WERI-Rb-1 (cell line): ENCODE measurements at regions not wholly inside any gene's neighbourhood (a gene's known extent, or its start where the extent isn't known, plus 50 kb on each side); places are given as distances from the start of the nearest gene placed in this dataset.

Experiments used
- DNase-seq: peaks from one replicate; pipeline ENCODE4 v3.0.0-alpha.2; 2020
- H3K27ac ChIP-seq: fragments of 250-450 bp; sonication (Bioruptor Pico); 2 replicates; pipeline ENCODE4 v1.5.1; 2020; ENCODE audit warnings: mild to moderate bottlenecking, moderate library complexity
- H3K27me3 ChIP-seq: fragments of 250-450 bp; sonication (Bioruptor Pico); 2 replicates; pipeline ENCODE4 v1.5.1; 2021; ENCODE audit warnings: mild to moderate bottlenecking, low read depth, moderate library complexity; ENCODE audit not compliant: insufficient read depth, severe bottlenecking
- H3K36me3 ChIP-seq: fragments of 250-450 bp; sonication (Bioruptor Pico); 2 replicates; pipeline ENCODE4 v1.5.1; 2020; ENCODE audit warnings: mild to moderate bottlenecking, moderate library complexity
- H3K4me3 ChIP-seq: 2 replicates; pipeline ENCODE4 v1.5.1; 2011; ENCODE audit warnings: low read depth, mild to moderate bottlenecking, control low read depth, low read length
- H3K9me3 ChIP-seq: fragments of 250-450 bp; sonication (Bioruptor Pico); 2 replicates; pipeline ENCODE4 v1.5.1; 2021; ENCODE audit warnings: mild to moderate bottlenecking, moderate library complexity; ENCODE audit not compliant: severe bottlenecking
- TF ChIP-seq, protein P1 (sequence below): IDR thresholded peaks from 2 replicates; pipeline ENCODE4 v1.5.1; 2011; ENCODE audit warnings: low read depth, mild to moderate bottlenecking, control low read depth, inconsistent platforms, low read length

DNA sequence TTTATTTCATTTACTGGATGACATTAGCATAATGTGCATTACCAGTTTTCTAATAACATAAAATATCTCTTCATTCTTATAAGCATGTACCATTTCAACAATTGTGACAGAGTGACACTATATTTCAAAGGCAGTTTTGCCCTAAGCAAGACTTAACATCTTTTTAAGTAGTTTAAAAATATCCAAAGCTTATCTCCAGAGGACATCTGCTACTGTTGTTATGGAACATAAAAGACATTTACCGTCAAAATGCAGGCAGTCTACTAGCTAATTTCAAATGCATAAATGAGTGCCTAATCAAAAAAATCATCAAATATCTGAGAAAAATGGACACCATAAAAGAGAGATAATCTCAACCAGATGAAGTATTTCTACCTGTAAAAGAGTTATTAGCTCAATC, 782.4 kb upstream of the BRINP3 start:
- Histone ChIP-seq H3K27me3 (no peaks in the 10 kb centered on the region), H3K36me3 (no peaks in the 10 kb centered on the region), H3K9me3 (no peaks in the 10 kb centered on the region), H3K4me3 (no peak overlapping the region), H3K27ac (no peak overlapping the region)
- TF ChIP-seq, protein P1, sequence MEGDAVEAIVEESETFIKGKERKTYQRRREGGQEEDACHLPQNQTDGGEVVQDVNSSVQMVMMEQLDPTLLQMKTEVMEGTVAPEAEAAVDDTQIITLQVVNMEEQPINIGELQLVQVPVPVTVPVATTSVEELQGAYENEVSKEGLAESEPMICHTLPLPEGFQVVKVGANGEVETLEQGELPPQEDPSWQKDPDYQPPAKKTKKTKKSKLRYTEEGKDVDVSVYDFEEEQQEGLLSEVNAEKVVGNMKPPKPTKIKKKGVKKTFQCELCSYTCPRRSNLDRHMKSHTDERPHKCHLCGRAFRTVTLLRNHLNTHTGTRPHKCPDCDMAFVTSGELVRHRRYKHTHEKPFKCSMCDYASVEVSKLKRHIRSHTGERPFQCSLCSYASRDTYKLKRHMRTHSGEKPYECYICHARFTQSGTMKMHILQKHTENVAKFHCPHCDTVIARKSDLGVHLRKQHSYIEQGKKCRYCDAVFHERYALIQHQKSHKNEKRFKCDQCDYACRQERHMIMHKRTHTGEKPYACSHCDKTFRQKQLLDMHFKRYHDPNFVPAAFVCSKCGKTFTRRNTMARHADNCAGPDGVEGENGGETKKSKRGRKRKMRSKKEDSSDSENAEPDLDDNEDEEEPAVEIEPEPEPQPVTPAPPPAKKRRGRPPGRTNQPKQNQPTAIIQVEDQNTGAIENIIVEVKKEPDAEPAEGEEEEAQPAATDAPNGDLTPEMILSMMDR: no peak
- DNase-seq: no peak

DNA sequence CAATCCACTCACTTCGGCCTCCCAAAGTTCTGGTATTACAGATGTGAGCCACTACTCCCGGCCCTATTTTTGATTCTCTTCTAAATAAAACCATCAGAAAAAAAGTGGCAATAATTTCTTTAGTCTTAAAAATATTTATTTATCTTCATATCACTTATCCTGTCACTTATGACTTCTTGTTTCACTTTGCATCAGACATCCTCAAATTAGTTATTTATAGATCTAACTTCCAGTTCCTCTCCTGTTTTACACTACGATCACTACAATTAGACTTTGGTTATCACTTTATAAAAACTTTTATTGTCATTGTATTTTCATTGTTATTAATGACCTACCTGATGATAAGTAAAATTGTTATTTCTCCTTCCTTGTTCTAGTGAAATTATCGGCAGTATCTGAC, 783.4 kb upstream of the BRINP3 start:
- Histone ChIP-seq H3K27ac (no peak overlapping the region), H3K9me3 (no peaks in the 10 kb centered on the region), H3K36me3 (no peaks in the 10 kb centered on the region), H3K4me3 (no peak overlapping the region), H3K27me3 (no peaks in the 10 kb centered on the region)
- TF ChIP-seq, protein P1: no peak
- no peak for DNase-seq

DNA sequence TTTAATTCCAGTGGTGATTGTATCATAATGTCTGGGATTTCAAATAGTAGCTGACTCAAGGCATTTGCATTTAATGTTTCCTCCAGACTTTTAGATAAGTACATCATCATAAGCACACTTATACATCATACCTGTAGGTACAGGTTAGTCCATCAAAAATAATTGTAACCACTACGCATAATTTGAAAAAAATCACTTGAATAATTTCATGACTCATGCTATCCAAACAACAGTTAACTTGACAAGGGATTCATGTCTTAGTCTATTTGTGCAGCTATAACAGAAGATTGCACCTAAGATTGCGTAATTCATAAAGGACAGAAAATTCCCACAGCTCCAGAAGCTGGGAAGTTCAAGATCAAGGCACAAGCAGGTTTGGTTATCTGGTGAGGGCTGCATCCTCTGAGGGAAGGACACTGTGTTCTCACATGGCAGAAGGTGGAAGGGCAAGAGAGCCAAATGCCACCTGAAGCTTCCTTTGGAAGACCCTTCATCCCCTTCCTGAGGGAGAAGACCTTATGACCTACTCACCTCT, 801.7 kb upstream of the BRINP3 start:
- no peak overlapping the region for H3K4me3 ChIP-seq
- no peak overlapping the region for H3K27ac ChIP-seq
- no peaks in the 10 kb centered on the region for H3K9me3 ChIP-seq
- no peaks in the 10 kb centered on the region for H3K27me3 ChIP-seq
- TF ChIP-seq, protein P1: no peak
- no peak for DNase-seq
- H3K36me3 ChIP-seq: no peaks in the 10 kb centered on the region

DNA sequence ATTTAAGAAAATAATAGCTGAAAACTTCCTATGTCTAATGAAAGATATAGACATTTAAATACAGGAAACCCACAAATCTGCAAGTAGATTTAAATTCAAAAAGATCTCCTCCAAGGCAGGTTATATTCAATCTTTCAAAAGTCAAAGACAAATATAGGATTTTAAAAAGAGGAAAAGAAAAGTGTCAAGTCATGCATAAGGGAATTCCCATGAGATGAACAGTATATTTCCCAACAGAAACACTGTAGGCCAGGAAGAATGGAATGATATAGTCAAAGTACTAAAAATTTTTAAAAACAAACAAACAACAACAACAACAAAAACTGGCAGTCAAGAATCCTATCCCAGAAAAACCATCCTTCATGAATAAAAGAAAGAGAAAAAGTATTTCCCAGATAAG, 806.5 kb upstream of the BRINP3 start:
- H3K9me3 ChIP-seq: no peaks in the 10 kb centered on the region
- no peak for DNase-seq
- no peaks in the 10 kb centered on the region for H3K36me3 ChIP-seq
- TF ChIP-seq, protein P1: no peak
- H3K27ac ChIP-seq: no peak overlapping the region
- H3K4me3 ChIP-seq: no peak overlapping the region
- no peaks in the 10 kb centered on the region for H3K27me3 ChIP-seq

DNA sequence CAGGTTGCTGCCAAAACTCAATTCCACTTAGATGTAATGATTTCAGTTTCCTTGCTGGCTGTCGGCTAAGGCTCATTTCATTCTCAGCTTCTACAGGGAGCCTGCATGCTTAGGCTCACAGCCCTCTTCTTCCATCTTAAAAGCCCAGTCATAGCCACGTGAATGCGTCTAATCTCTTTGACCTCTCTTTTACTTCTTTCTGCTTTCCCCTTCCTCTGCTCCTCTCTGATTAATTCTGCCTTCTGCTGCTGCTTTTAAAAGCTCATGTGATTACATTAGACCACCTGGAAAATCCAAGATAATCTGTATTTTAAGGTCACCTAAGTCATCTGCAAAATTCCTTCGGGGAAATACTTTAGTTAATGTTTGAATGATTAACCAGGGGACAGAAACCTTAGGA, 812.8 kb upstream of the BRINP3 start:
- Histone ChIP-seq H3K36me3 (no peaks in the 10 kb centered on the region), H3K4me3 (no peak overlapping the region), H3K9me3 (no peaks in the 10 kb centered on the region), H3K27ac (no peak overlapping the region), H3K27me3 (no peaks in the 10 kb centered on the region)
- DNase-seq: peak; percentile 38
- TF ChIP-seq, protein P1: no peak

DNA sequence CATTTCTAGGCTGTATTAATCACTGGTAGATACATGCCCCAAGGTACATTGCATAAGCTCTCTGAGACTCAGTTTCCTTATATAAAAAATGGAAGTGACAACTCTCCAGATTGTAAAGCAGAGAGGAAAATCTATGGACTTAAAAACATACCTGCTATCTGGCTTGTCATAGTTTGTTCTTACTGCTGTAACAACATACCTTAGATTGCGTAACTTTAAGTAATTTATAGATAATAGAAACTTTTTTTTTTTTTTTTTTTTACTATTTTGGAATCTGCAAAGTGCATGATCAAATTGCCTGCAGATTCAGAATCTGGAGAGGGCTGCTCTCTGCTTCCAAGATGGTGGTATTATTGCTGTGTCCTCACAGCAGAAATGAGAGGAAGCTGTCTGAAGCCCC, 827.7 kb upstream of the BRINP3 start:
- TF ChIP-seq, protein P1: no peak
- Histone ChIP-seq H3K4me3 (no peak overlapping the region), H3K27ac (no peak overlapping the region), H3K27me3 (no peaks in the 10 kb centered on the region), H3K9me3 (no peaks in the 10 kb centered on the region), H3K36me3 (no peaks in the 10 kb centered on the region)
- DNase-seq: no peak
